ENCODE measurements at regions not wholly inside any gene's neighbourhood (a gene's known extent, or its start where the extent isn't known, plus 50 kb on each side); places are given as distances from the start of the nearest gene placed in this dataset.
"Not testable (repeated sequence)": the region's sequence is repeated elsewhere in the genome, so short reads cannot be mapped to it uniquely, and the experiment has no call there.

GRCh38 chrX:1903236-1903935 lies 288.5 kb downstream of the ASMT start:
- DNase-seq (ENCODE audit: low spot score) = no peak

GRCh38 chrX:1904663-1905218 lies 289.9 kb downstream of the ASMT start:
- DNase-seq (ENCODE audit: low spot score) = no peak

GRCh38 chrX:1906028-1906427 lies 291.2 kb downstream of the ASMT start:
- no peak for DNase-seq (ENCODE audit: low spot score)

- not testable (repeated sequence) for DNase-seq (ENCODE audit: low spot score)
Observed at GRCh38 chrX:1908996-1909395, 294.1 kb downstream of the ASMT start.

- no peak for DNase-seq (ENCODE audit: low spot score)
Observed at GRCh38 chrX:1909419-1910206, 294.8 kb downstream of the ASMT start.

- DNase-seq (ENCODE audit: low spot score) = no peak
Observed at GRCh38 chrX:1910207-1910470, 295.3 kb downstream of the ASMT start.

- no peak for DNase-seq (ENCODE audit: low spot score)
Observed at GRCh38 chrX:1911401-1912128, 296.7 kb downstream of the ASMT start.

GRCh38 chrX:1912193-1912592 lies 297.3 kb downstream of the ASMT start:
- no peak for DNase-seq (ENCODE audit: low spot score)

GRCh38 chrX:1914606-1915365 lies 299.9 kb downstream of the ASMT start:
- no peak for DNase-seq (ENCODE audit: low spot score)

GRCh38 chrX:1918780-1919179 lies 303.9 kb downstream of the ASMT start:
- DNase-seq (ENCODE audit: low spot score) = no peak

- DNase-seq (ENCODE audit: low spot score) = no peak
Observed at GRCh38 chrX:1925053-1925481, 310.2 kb downstream of the ASMT start.

- DNase-seq (ENCODE audit: low spot score) = no peak
Observed at GRCh38 chrX:1928805-1929204, 313.9 kb downstream of the ASMT start.

GRCh38 chrX:1932231-1932630 lies 317.4 kb downstream of the ASMT start:
- DNase-seq (ENCODE audit: low spot score) = no peak

- DNase-seq (ENCODE audit: low spot score) = no peak
Observed at GRCh38 chrX:1933964-1934363, 319.1 kb downstream of the ASMT start.

GRCh38 chrX:1935805-1936204 lies 320.9 kb downstream of the ASMT start:
- no peak for DNase-seq (ENCODE audit: low spot score)

GRCh38 chrX:1938190-1938589 lies 323.3 kb downstream of the ASMT start:
- no peak for DNase-seq (ENCODE audit: low spot score)

- DNase-seq (ENCODE audit: low spot score) = no peak
Observed at GRCh38 chrX:1941321-1941720, 326.5 kb downstream of the ASMT start.

GRCh38 chrX:1945879-1946278 lies 331.0 kb downstream of the ASMT start:
- DNase-seq (ENCODE audit: low spot score) = no peak

- no peak for DNase-seq (ENCODE audit: low spot score)
Observed at GRCh38 chrX:1946974-1947373, 332.1 kb downstream of the ASMT start.
